Astrocyte of the spinal cord (primary cell): ENCODE measurements at regions not wholly inside any gene's neighbourhood (a gene's known extent, or its start where the extent isn't known, plus 50 kb on each side); places are given as distances from the start of the nearest gene placed in this dataset.

Source experiments
- DNase-seq: peaks from one replicate; pipeline ENCODE4 v3.0.0; 2011; ENCODE audit warnings: low read depth, low spot score
- H3K4me3 ChIP-seq: 2 replicates; pipeline ENCODE4 v1.5.1; 2011; ENCODE audit warnings: low read depth, mild to moderate bottlenecking, low read length, moderate library complexity
- CTCF ChIP-seq: IDR thresholded peaks from 2 replicates; pipeline ENCODE4 v1.5.1; 2012; ENCODE audit warnings: low read depth, mild to moderate bottlenecking, low read length, inconsistent platforms
- in situ Hi-C: cut with HindIII; loops from 2 replicates; pipeline ENCODE4 v1.10.0; 2017; ENCODE audit warnings: low sequenced_read_pairs

GRCh38 chr5:166532456-166533220 lies 1758.8 kb upstream of the WWC1 start:
- TF ChIP-seq CTCF = no peak
- DNase-seq = no peak
- in situ Hi-C loops = no loop called here
- no peak overlapping the region for H3K4me3 ChIP-seq

DNA sequence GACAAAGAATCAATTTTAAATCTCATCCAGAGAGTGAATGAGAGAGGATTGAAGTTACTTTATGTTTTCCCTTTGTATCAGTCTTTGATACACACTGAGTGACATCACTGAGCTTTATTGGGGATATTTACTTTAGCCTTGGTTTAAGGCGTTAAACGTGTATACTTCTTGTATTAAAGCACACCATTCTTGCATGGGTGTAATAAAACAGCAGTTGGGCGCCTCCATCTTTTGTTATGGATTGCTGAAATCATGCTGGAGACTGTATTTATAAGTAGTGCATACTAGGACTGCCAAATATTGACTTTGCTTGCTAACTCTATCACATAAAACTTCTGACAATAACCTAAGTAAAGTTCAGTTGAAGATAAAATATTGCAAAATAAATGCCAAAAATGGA lies 1755.8 kb upstream of the WWC1 start:
- TF ChIP-seq CTCF = no peak
- H3K4me3 ChIP-seq = no peak overlapping the region
- in situ Hi-C loops = no loop called here
- no peak for DNase-seq

GRCh38 chr5:166540156-166540555 lies 1751.3 kb upstream of the WWC1 start:
- DNase-seq = no peak
- no peak for TF ChIP-seq CTCF
- H3K4me3 ChIP-seq = no peak overlapping the region
- in situ Hi-C loops = no loop called here

DNA sequence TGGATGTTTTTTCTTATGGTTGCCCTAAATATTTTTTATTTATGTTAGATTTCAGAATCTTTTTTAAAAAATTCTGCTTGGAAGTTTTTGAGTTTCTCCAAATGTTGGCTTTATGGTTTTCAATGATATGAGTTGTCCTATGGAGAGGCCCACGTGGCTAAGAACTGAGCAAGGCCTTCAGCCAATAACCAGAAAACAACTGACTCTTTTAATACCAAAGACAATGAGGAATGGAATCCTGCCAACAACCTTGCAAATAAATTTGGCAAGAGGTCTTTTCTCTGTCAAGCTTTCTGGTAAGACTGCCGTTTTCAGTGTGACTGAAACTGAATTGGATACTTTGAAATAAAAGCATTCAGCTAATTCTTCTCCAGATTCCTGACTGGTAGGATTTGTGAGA lies 1740.1 kb upstream of the WWC1 start:
- no peak for TF ChIP-seq CTCF
- in situ Hi-C loops = no loop called here
- no peak overlapping the region for H3K4me3 ChIP-seq
- DNase-seq = no peak

GRCh38 chr5:166553778-166554177 lies 1737.7 kb upstream of the WWC1 start:
- DNase-seq = no peak
- in situ Hi-C loops = no loop called here
- H3K4me3 ChIP-seq = no peak overlapping the region
- no peak for TF ChIP-seq CTCF

- in situ Hi-C loops = no loop called here
- H3K4me3 ChIP-seq = no peak overlapping the region
- TF ChIP-seq CTCF = no peak
- no peak for DNase-seq
Measured at GRCh38 chr5:166561759-166562158, 1729.7 kb upstream of the WWC1 start.
